Spleen (tissue), 11 donors: ENCODE measurements at regions not wholly inside any gene's neighbourhood (a gene's known extent, or its start where the extent isn't known, plus 50 kb on each side); places are given as distances from the start of the nearest gene placed in this dataset.

Experiments
- DNase-seq: peaks from one replicate; pipeline ENCODE4 v3.0.0-alpha.2; 2020
- H3K27ac ChIP-seq, 8 donors: fragments of 200-600 bp; sonication (generic) in 7 of 8; 1 replicate in 4 of 8; 2 replicates in 4 of 8; pipeline versions ENCODE4 v1.5.0 to v1.8.0; 2016 to 2021; ENCODE audit warnings: inconsistent platforms in 4 of 8, mild to moderate bottlenecking in 4 of 8, moderate library complexity in 1 of 8
- H3K27me3 ChIP-seq, 7 donors: fragments of 200-600 bp; sonication (generic) in 6 of 7; replicated peaks in 1 of 7; 1 replicate in 4 of 7; 2 replicates in 3 of 7; pipeline versions ENCODE4 v1.5.0 to v1.8.0; 2016 to 2021; ENCODE audit warnings: inconsistent platforms in 3 of 7, mild to moderate bottlenecking in 1 of 7
- H3K36me3 ChIP-seq, 6 donors: fragments of 200-600 bp; sonication (generic) in 5 of 6; 1 replicate in 4 of 6; 2 replicates in 2 of 6; pipeline versions ENCODE4 v1.5.0 to v1.8.0; 2016 to 2021; ENCODE audit warnings: inconsistent platforms in 2 of 6
- H3K4me1 ChIP-seq, 6 donors: fragments of 200-600 bp; sonication (generic) in 5 of 6; 1 replicate in 3 of 6; 2 replicates in 3 of 6; pipeline versions ENCODE4 v1.5.0 to v1.8.0; 2016 to 2021; ENCODE audit warnings: inconsistent platforms in 3 of 6
- H3K4me3 ChIP-seq, 8 donors: fragments of 200-600 bp; sonication (generic) in 7 of 8; 1 replicate in 4 of 8; 2 replicates in 4 of 8; pipeline versions ENCODE4 v1.5.0 to v1.8.0; 2016 to 2021; ENCODE audit warnings: inconsistent platforms in 4 of 8, mild to moderate bottlenecking in 4 of 8, moderate library complexity in 2 of 8
- H3K9me3 ChIP-seq, 8 donors: fragments of 200-600 bp; sonication (generic) in 7 of 8; 1 replicate in 4 of 8; 2 replicates in 4 of 8; pipeline versions ENCODE4 v1.5.0 to v1.8.0; 2016 to 2021; ENCODE audit warnings: inconsistent platforms in 4 of 8
- POLR2A ChIP-seq, 3 donors: fragments of 450-650 bp; IDR thresholded peaks; one replicate each; pipeline ENCODE4 v1.5.1; 2017; ENCODE audit warnings: antibody characterized with exemption in 3 of 3, mild to moderate bottlenecking in 1 of 3
- POLR2AphosphoS5 ChIP-seq, 3 donors: sonication (generic); formaldehyde crosslinking; IDR thresholded peaks; one replicate each; pipeline ENCODE4 v1.5.1; 2017; ENCODE audit warnings: antibody characterized with exemption in 3 of 3
- WGBS, 5 donors: extraction: QIAGEN DNeasy Blood & Tissue Kit in 3 of 5; methylation state at CpG; one replicate each; pipeline versions ENCODE4 v1.1.5 to v1.1.7; 2013 to 2018; 5-methylcytosine and 5-hydroxymethylcytosine counted together
- intact Hi-C: fragments of 100-400 bp; cut with DNase I; formaldehyde crosslinking; loops from one replicate; pipeline ENCODE4 v1.15.0; 2023; ENCODE audit warnings: low total_unique reads
- TF ChIP-seq, protein P1 (sequence below), 11 experiments: fragments of 200-600 bp in 7 of 11; fragments of 450-650 bp in 4 of 11; sonication (generic) in 4 of 11; IDR thresholded peaks in 8 of 11; conservative IDR thresholded peaks in 3 of 11; 1 replicate in 7 of 11; 2 replicates in 4 of 11; pipeline versions ENCODE4 v1.4.0 to v1.8.0; 2016 to 2021; ENCODE audit warnings: antibody characterized with exemption in 11 of 11, inconsistent platforms in 4 of 11, mild to moderate bottlenecking in 1 of 11
- donor health status: healthy with polysubstance abuse.
- donor health status: DM: no; HTN: no; CAD: no; lungs with moderate emphysema.
- donor health status: DM: no; HTN: no; CAD: no.
- donor health status: Bipolar disorder and iron deficiency.
- donor health status: healthy.
- donor health status: DM: no; HTN: no; CAD: no.
- donor health status: DM: yes; HTN: yes; CAD: no.

DNA sequence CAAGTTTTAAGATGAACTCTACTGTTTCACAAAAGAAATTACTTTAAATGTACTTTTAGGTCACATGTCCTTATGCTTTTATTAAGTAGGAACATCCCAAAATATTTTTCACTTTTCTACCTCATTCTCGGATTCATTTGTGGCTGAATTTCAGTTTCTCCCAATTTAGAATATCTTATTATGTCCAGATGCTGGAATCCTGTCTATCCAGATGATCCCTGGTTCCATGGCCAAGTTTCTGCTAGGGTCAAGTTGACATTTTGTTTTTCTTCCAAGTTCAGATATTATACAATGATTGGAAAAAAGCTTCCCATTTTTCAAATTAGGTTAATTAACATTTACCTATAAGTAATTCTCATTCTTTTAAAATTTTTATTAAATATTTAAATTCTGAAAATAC is 181.8 kb upstream of the SLC16A7 start:
- H3K4me1 ChIP-seq: no peaks in the 10 kb centered on the region
- TF ChIP-seq, protein P1, sequence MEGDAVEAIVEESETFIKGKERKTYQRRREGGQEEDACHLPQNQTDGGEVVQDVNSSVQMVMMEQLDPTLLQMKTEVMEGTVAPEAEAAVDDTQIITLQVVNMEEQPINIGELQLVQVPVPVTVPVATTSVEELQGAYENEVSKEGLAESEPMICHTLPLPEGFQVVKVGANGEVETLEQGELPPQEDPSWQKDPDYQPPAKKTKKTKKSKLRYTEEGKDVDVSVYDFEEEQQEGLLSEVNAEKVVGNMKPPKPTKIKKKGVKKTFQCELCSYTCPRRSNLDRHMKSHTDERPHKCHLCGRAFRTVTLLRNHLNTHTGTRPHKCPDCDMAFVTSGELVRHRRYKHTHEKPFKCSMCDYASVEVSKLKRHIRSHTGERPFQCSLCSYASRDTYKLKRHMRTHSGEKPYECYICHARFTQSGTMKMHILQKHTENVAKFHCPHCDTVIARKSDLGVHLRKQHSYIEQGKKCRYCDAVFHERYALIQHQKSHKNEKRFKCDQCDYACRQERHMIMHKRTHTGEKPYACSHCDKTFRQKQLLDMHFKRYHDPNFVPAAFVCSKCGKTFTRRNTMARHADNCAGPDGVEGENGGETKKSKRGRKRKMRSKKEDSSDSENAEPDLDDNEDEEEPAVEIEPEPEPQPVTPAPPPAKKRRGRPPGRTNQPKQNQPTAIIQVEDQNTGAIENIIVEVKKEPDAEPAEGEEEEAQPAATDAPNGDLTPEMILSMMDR (IDR thresholded peaks at IDR 0.05 in 8 of 11, conservative IDR thresholded peaks at IDR 0.05 in 3 of 11): no peak
- TF ChIP-seq POLR2A (IDR thresholded peaks at IDR 0.05): no peak
- TF ChIP-seq POLR2AphosphoS5 (IDR thresholded peaks at IDR 0.05): no peak
- WGBS, 5 donors: 68 to 91% (median 82%) methylated on average over 1 of the region's 1 CpG
- H3K27ac ChIP-seq: no peak overlapping the region
- H3K27me3 ChIP-seq: no peaks in the 10 kb centered on the region
- intact Hi-C loops: no loop called here
- DNase-seq: no peak
- no peak overlapping the region for H3K4me3 ChIP-seq
- H3K36me3 ChIP-seq: no peaks in the 10 kb centered on the region
- H3K9me3 ChIP-seq: no peaks in the 10 kb centered on the region

DNA sequence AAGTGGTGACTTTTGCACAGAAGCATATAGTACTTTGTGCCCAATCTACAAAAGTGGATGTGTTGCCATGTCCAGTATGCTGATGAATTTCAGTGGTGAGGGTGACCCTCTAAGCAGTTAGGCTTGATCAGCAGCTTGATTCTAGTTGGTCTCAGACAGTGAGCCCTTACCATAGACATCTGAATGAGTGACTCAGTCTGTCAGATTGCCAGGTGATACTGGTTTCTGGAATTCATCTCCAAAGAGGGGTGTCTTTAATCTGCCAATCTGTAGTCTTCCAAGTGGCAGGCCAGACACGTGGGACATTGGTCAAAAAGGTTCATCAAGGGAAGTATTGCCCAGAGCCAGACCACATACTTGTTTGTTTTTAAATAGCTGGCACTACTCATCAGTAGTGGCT is 187.4 kb upstream of the SLC16A7 start:
- TF ChIP-seq, protein P1 (IDR thresholded peaks at IDR 0.05 in 8 of 11, conservative IDR thresholded peaks at IDR 0.05 in 3 of 11): no peak
- TF ChIP-seq POLR2A (IDR thresholded peaks at IDR 0.05) (no peak), POLR2AphosphoS5 (IDR thresholded peaks at IDR 0.05) (no peak)
- no peak for DNase-seq
- no peaks in the 10 kb centered on the region for H3K9me3 ChIP-seq
- WGBS, 5 donors: 71 to 93% (median 79%) methylated on average over 1 of the region's 1 CpG
- H3K27me3 ChIP-seq: no peaks in the 10 kb centered on the region
- peaks cover 0 to 8% (median 1%) of the 10 kb centered on the region in 6 donors for H3K4me1 ChIP-seq
- H3K27ac ChIP-seq: no peak overlapping the region
- H3K4me3 ChIP-seq: no peak overlapping the region
- intact Hi-C loops: no loop called here
- H3K36me3 ChIP-seq: no peaks in the 10 kb centered on the region

DNA sequence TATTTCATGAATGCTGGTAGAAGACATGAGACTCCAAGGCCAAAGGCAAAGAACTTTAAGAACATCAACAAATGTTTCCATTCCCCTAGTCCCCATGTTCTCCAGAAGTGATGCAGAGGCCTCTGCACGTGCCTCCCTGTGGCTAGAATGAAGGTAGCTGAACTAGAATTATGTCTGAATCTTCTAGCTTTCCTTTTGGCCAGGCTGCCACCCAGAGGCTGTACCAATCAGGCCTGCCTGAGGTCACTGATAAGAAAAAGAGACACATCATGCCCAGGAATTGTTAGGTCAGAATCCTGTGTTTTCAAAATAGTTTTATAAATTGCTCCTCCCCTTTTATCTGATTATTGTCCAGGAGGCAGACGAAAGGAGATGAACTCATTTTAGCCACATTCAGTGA is 188.0 kb upstream of the SLC16A7 start:
- no peaks in the 10 kb centered on the region for H3K27me3 ChIP-seq
- H3K4me3 ChIP-seq: no peak overlapping the region
- no peaks in the 10 kb centered on the region for H3K36me3 ChIP-seq
- no peak for DNase-seq
- intact Hi-C loops: no loop called here
- TF ChIP-seq, protein P1 (IDR thresholded peaks at IDR 0.05 in 8 of 11, conservative IDR thresholded peaks at IDR 0.05 in 3 of 11): no peak
- TF ChIP-seq POLR2A (IDR thresholded peaks at IDR 0.05) (no peak), POLR2AphosphoS5 (IDR thresholded peaks at IDR 0.05) (no peak)
- H3K9me3 ChIP-seq: no peaks in the 10 kb centered on the region
- H3K27ac ChIP-seq: no peak overlapping the region
- peaks cover 0 to 10% (median 2%) of the 10 kb centered on the region in 6 donors for H3K4me1 ChIP-seq
- 60 to 80% (median 76%) methylated on average over 2 of the region's 2 CpGs for WGBS, 5 donors

GRCh38 chr12:59405992-59406391 is 189.8 kb upstream of the SLC16A7 start:
- intact Hi-C loops: no loop called here
- H3K36me3 ChIP-seq: no peaks in the 10 kb centered on the region
- peaks cover 0 to 10% (median 2%) of the 10 kb centered on the region in 6 donors for H3K4me1 ChIP-seq
- TF ChIP-seq POLR2A (IDR thresholded peaks at IDR 0.05): no peak
- TF ChIP-seq POLR2AphosphoS5 (IDR thresholded peaks at IDR 0.05): no peak
- TF ChIP-seq, protein P1 (IDR thresholded peaks at IDR 0.05 in 8 of 11, conservative IDR thresholded peaks at IDR 0.05 in 3 of 11): no peak
- no peak overlapping the region for H3K27ac ChIP-seq
- no peak for DNase-seq
- no peaks in the 10 kb centered on the region for H3K27me3 ChIP-seq
- H3K9me3 ChIP-seq: no peaks in the 10 kb centered on the region
- no peak overlapping the region for H3K4me3 ChIP-seq
